CD4-positive, alpha-beta T cell treated with Interleukin-15 for 1 hour (primary cell): ENCODE measurements at regions not wholly inside any gene's neighbourhood (a gene's known extent, or its start where the extent isn't known, plus 50 kb on each side); places are given as distances from the start of the nearest gene placed in this dataset.
"Not testable (repeated sequence)": the region's sequence is repeated elsewhere in the genome, so short reads cannot be mapped to it uniquely, and the experiment has no call there.

ENCODE experiments used
- DNase-seq: peaks from one replicate; pipeline ENCODE4 v3.0.0-alpha.2; 2020

GRCh38 chr5:127216143-127216542 lies 74.5 kb upstream of the MEGF10 start:
- no peak for DNase-seq

GRCh38 chr5:127216898-127217675 lies 73.5 kb upstream of the MEGF10 start:
- DNase-seq = no peak

- DNase-seq = not testable (repeated sequence)
Observed at GRCh38 chr5:127221936-127222335, 68.7 kb upstream of the MEGF10 start.

GRCh38 chr5:127222571-127223156 lies 67.9 kb upstream of the MEGF10 start:
- not testable (repeated sequence) for DNase-seq

GRCh38 chr5:127223256-127223974 lies 67.2 kb upstream of the MEGF10 start:
- no peak for DNase-seq

GRCh38 chr5:127227881-127228280 lies 62.7 kb upstream of the MEGF10 start:
- no peak for DNase-seq

- no peak for DNase-seq
Observed at GRCh38 chr5:127228540-127229184, 61.9 kb upstream of the MEGF10 start.

- DNase-seq = peak; percentile 53
Observed at GRCh38 chr5:127229185-127229889, 61.3 kb upstream of the MEGF10 start.

- DNase-seq = no peak
Observed at GRCh38 chr5:127231118-127231517, 59.5 kb upstream of the MEGF10 start.

GRCh38 chr5:127233590-127233989 lies 57.0 kb upstream of the MEGF10 start:
- DNase-seq = no peak

- no peak for DNase-seq
Observed at GRCh38 chr5:127235136-127235535, 55.5 kb upstream of the MEGF10 start.

- DNase-seq = no peak
Observed at GRCh38 chr5:127236254-127236653, 54.3 kb upstream of the MEGF10 start.
